22Rv1 (cell line): ENCODE measurements at regions not wholly inside any gene's neighbourhood (a gene's known extent, or its start where the extent isn't known, plus 50 kb on each side); places are given as distances from the start of the nearest gene placed in this dataset.

Experiments
- ZFX ChIP-seq: fragments of 450-650 bp; IDR thresholded peaks from 2 replicates; pipeline ENCODE4 v1.6.1; 2017; ENCODE audit warnings: antibody characterized with exemption, borderline replicate concordance
- TF ChIP-seq, protein P1 (sequence below): fragments of 450-650 bp; IDR thresholded peaks from 2 replicates; pipeline ENCODE4 v1.5.1; 2017; ENCODE audit warnings: mild to moderate bottlenecking

DNA sequence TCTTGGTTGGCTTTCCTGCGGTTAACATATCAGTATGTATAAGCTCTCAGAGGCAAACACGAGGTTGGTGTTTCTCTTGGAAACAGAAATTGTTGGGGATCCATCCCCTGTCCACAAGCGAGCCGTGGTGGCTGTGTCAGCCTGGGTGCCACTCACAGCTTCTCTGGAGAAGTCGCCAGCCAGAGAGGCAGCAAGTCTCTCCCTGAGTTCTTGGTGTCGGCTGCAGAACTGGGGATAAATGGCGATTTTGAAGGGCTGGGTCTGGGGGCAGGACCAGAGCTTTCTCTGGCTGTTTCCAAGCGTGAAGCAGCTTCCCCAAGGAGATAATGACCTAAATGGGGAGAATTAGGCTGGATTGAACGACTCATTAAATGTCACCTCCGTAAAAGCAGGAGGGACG, 335.3 kb downstream of the GLRX3 start:
- TF ChIP-seq, protein P1, sequence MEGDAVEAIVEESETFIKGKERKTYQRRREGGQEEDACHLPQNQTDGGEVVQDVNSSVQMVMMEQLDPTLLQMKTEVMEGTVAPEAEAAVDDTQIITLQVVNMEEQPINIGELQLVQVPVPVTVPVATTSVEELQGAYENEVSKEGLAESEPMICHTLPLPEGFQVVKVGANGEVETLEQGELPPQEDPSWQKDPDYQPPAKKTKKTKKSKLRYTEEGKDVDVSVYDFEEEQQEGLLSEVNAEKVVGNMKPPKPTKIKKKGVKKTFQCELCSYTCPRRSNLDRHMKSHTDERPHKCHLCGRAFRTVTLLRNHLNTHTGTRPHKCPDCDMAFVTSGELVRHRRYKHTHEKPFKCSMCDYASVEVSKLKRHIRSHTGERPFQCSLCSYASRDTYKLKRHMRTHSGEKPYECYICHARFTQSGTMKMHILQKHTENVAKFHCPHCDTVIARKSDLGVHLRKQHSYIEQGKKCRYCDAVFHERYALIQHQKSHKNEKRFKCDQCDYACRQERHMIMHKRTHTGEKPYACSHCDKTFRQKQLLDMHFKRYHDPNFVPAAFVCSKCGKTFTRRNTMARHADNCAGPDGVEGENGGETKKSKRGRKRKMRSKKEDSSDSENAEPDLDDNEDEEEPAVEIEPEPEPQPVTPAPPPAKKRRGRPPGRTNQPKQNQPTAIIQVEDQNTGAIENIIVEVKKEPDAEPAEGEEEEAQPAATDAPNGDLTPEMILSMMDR: no peak
- TF ChIP-seq ZFX: no peak
